ENCODE measurements at regions not wholly inside any gene's neighbourhood (a gene's known extent, or its start where the extent isn't known, plus 50 kb on each side); places are given as distances from the start of the nearest gene placed in this dataset.

GRCh38 chr2:206887745-206888144 is 51.6 kb upstream of the CPO start:
- H3K18ac ChIP-seq (ENCODE audit: low read depth, low read length), result no peak overlapping the region
- H3K27ac ChIP-seq (ENCODE audit: insufficient read depth, low read length), result no peak overlapping the region
- H2BK15ac ChIP-seq (ENCODE audit: low read depth, low read length), result no peak overlapping the region
- ChIA-PET POLR2A (ENCODE audit: unreplicated experiment) (no interaction called here), CTCF (no interaction called here)
- TF ChIP-seq USF2 (IDR thresholded peaks at IDR 0.05; ENCODE audit: low read depth, low read length), result no peak
- no peak for TF ChIP-seq MAFK (IDR thresholded peaks at IDR 0.05; ENCODE audit: low read depth, low read length)
- TF ChIP-seq NFE2L2 (IDR thresholded peaks at IDR 0.05; ENCODE audit: low read depth, low read length), result no peak
- no peak for TF ChIP-seq RCOR1 (IDR thresholded peaks at IDR 0.05; ENCODE audit: insufficient replicate concordance, low read length)
- TF ChIP-seq CEBPB (IDR thresholded peaks at IDR 0.05; ENCODE audit: low read depth, low read length), result no peak
- TF ChIP-seq BHLHE40 (IDR thresholded peaks at IDR 0.05; ENCODE audit: low read depth, low read length), result no peak
- TF ChIP-seq RAD21 (IDR thresholded peaks at IDR 0.05; ENCODE audit: low read length), result no peak
- no peak for TF ChIP-seq MAZ (IDR thresholded peaks at IDR 0.05; ENCODE audit: borderline replicate concordance, low read depth, low read length)
- no peak for TF ChIP-seq CHD1 (IDR thresholded peaks at IDR 0.05; ENCODE audit: low read depth, low read length)
- TF ChIP-seq ELK1 (IDR thresholded peaks at IDR 0.05; ENCODE audit: borderline replicate concordance, low read depth, low read length), result no peak
- H3K4ac ChIP-seq (ENCODE audit: low read depth, low read length), result no peak overlapping the region
- intact Hi-C loops (cut with micrococcal nuclease), result no loop called here
- WGBS, 2 experiments (ENCODE audit: extremely low coverage in 2 of 2, insufficient read length in 1 of 2), result no CpG with 5 or more reads among the region's 1 CpG
- H3K9ac ChIP-seq (ENCODE audit: low read depth, low read length), result no peak overlapping the region
- no peak overlapping the region for H4K5ac ChIP-seq (ENCODE audit: low read depth, low read length)
- no peak overlapping the region for H3K4me3 ChIP-seq (ENCODE audit: insufficient read depth, low read depth, low read length)
- H3K4me1 ChIP-seq (ENCODE audit: control insufficient read depth, insufficient read depth, low read length), result no peaks in the 10 kb centered on the region
- dilution Hi-C loops (cut with HindIII; ENCODE audit: low sequenced_read_pairs, unreplicated experiment), result no loop called here
- H3K4me2 ChIP-seq (ENCODE audit: low read depth, low read length), result no peak overlapping the region
- BruUV-seq (replicated peaks), result no TSS peak
- no peak overlapping the region for H3K14ac ChIP-seq (replicated peaks; ENCODE audit: low read depth, low read length)
- no peak overlapping the region for H2AK5ac ChIP-seq (ENCODE audit: low read depth, low read length)
- no peak overlapping the region for H2AFZ ChIP-seq (replicated peaks; ENCODE audit: low read length, poor library complexity)
- H4K8ac ChIP-seq (ENCODE audit: low read depth in 2 of 2, low read length in 2 of 2), result no peak overlapping the region
- H3K79me1 ChIP-seq (ENCODE audit: low read depth in 1 of 2, low read length in 2 of 2), result no peaks in the 10 kb centered on the region
- no peaks in the 10 kb centered on the region for H3K9me3 ChIP-seq (ENCODE audit: control insufficient read depth, insufficient read depth, low read length)
- no peak for DNase-seq
- in situ Hi-C loops (cut with MboI; ENCODE audit: low sequenced_read_pairs), result no loop called here
- H3K36me3 ChIP-seq (ENCODE audit: control insufficient read depth, insufficient read depth, low read length), result no peaks in the 10 kb centered on the region
- H4K91ac ChIP-seq (ENCODE audit: insufficient read depth, low read depth, low read length), result no peak overlapping the region
- no peak for ATAC-seq (ENCODE audit: low read depth)
- H3K56ac ChIP-seq (ENCODE audit: extremely low read depth, insufficient read depth, low read length), result no peak overlapping the region
- H2BK120ac ChIP-seq (ENCODE audit: low read depth, low read length), result no peak overlapping the region
- H4K20me1 ChIP-seq (ENCODE audit: insufficient read depth, low read length), result no peaks in the 10 kb centered on the region
- H2AK9ac ChIP-seq (replicated peaks; ENCODE audit: low read depth, low read length, poor library complexity), result no peak overlapping the region
- no peaks in the 10 kb centered on the region for H3K9me1 ChIP-seq (ENCODE audit: insufficient read depth, low read length)
- H2BK20ac ChIP-seq (ENCODE audit: low read depth, low read length), result no peak overlapping the region
- H2BK5ac ChIP-seq (ENCODE audit: low read depth, low read length, poor library complexity, severe bottlenecking), result no peak overlapping the region
- H3K23ac ChIP-seq (ENCODE audit: low read depth, low read length), result no peak overlapping the region
- H3K27me3 ChIP-seq (ENCODE audit: control insufficient read depth, insufficient read depth, low read length), result no peaks in the 10 kb centered on the region
